ENCODE measurements at regions not wholly inside any gene's neighbourhood (a gene's known extent, or its start where the extent isn't known, plus 50 kb on each side); places are given as distances from the start of the nearest gene placed in this dataset.

- no peak overlapping the region for H3K4me3 ChIP-seq (ENCODE audit: low read depth in 1 of 3, low read length in 3 of 3)
- no peak overlapping the region for H3K27ac ChIP-seq (ENCODE audit: low read depth in 1 of 3, low read length in 2 of 3)
- FAIRE-seq (no peak), DNase-seq (no peak)
- no peaks in the 10 kb centered on the region for H3K27me3 ChIP-seq (ENCODE audit: control insufficient read depth in 3 of 3, insufficient read depth in 3 of 3, low read length in 3 of 3)
- no peaks in the 10 kb centered on the region for H3K9me3 ChIP-seq (ENCODE audit: control insufficient read depth in 2 of 2, insufficient read depth in 1 of 2, low read depth in 1 of 2, low read length in 1 of 2)
- 44 to 65% (median 54%) methylated on average over 3 of the region's 3 CpGs for WGBS, 3 donors
- H3K4me1 ChIP-seq (ENCODE audit: control insufficient read depth in 3 of 3, insufficient read depth in 2 of 3, low read depth in 1 of 3, low read length in 2 of 3) = no peaks in the 10 kb centered on the region
- H3K36me3 ChIP-seq (ENCODE audit: control insufficient read depth in 3 of 3, insufficient read depth in 2 of 3, low read depth in 1 of 3, low read length in 3 of 3) = no peaks in the 10 kb centered on the region
Measured at GRCh38 chr10:88200312-88201032, 337.0 kb downstream of the PTEN start.

GRCh38 chr10:88205842-88206446 lies 342.5 kb downstream of the PTEN start:
- no peaks in the 10 kb centered on the region for H3K36me3 ChIP-seq (ENCODE audit: control insufficient read depth in 3 of 3, insufficient read depth in 2 of 3, low read depth in 1 of 3, low read length in 3 of 3)
- H3K4me1 ChIP-seq (ENCODE audit: control insufficient read depth in 3 of 3, insufficient read depth in 2 of 3, low read depth in 1 of 3, low read length in 2 of 3) = no peaks in the 10 kb centered on the region
- no peaks in the 10 kb centered on the region for H3K9me3 ChIP-seq (ENCODE audit: control insufficient read depth in 2 of 2, insufficient read depth in 1 of 2, low read depth in 1 of 2, low read length in 1 of 2)
- H3K27ac ChIP-seq (ENCODE audit: low read depth in 1 of 3, low read length in 2 of 3) = no peak overlapping the region
- H3K4me3 ChIP-seq (ENCODE audit: low read depth in 1 of 3, low read length in 3 of 3) = no peak overlapping the region
- no peak for FAIRE-seq
- 53 to 71% (median 55%) methylated on average over 2 of the region's 2 CpGs for WGBS, 3 donors
- no peaks in the 10 kb centered on the region for H3K27me3 ChIP-seq (ENCODE audit: control insufficient read depth in 3 of 3, insufficient read depth in 3 of 3, low read length in 3 of 3)
- no peak for DNase-seq

GRCh38 chr10:88207121-88207546 lies 343.7 kb downstream of the PTEN start:
- FAIRE-seq = no peak
- WGBS, 3 donors = 70 to 79% (median 72%) methylated on average over 3 of the region's 3 CpGs
- H3K4me3 ChIP-seq (ENCODE audit: low read depth in 1 of 3, low read length in 3 of 3) = no peak overlapping the region

GRCh38 chr10:88209231-88209630 lies 345.8 kb downstream of the PTEN start:
- FAIRE-seq = no peak
- Histone ChIP-seq H3K27me3 (ENCODE audit: control insufficient read depth in 3 of 3, insufficient read depth in 3 of 3, low read length in 3 of 3) (no peaks in the 10 kb centered on the region), H3K27ac (ENCODE audit: low read depth in 1 of 3, low read length in 2 of 3) (no peak overlapping the region), H3K9me3 (ENCODE audit: control insufficient read depth in 2 of 2, insufficient read depth in 1 of 2, low read depth in 1 of 2, low read length in 1 of 2) (no peaks in the 10 kb centered on the region), H3K4me3 (ENCODE audit: low read depth in 1 of 3, low read length in 3 of 3) (no peak overlapping the region), H3K36me3 (ENCODE audit: control insufficient read depth in 3 of 3, insufficient read depth in 2 of 3, low read depth in 1 of 3, low read length in 3 of 3) (no peaks in the 10 kb centered on the region), H3K4me1 (ENCODE audit: control insufficient read depth in 3 of 3, insufficient read depth in 2 of 3, low read depth in 1 of 3, low read length in 2 of 3) (no peaks in the 10 kb centered on the region)
- 97 to 99% (median 97%) methylated on average over 4 of the region's 4 CpGs for WGBS, 3 donors
- no peak for DNase-seq

More at GRCh38 chr10:88207121-88207546, 343.7 kb downstream of the PTEN start:
- no peak overlapping the region for H3K27ac ChIP-seq (ENCODE audit: low read depth in 1 of 3, low read length in 2 of 3)
- H3K4me1 ChIP-seq (ENCODE audit: control insufficient read depth in 3 of 3, insufficient read depth in 2 of 3, low read depth in 1 of 3, low read length in 2 of 3) = no peaks in the 10 kb centered on the region
- no peaks in the 10 kb centered on the region for H3K36me3 ChIP-seq (ENCODE audit: control insufficient read depth in 3 of 3, insufficient read depth in 2 of 3, low read depth in 1 of 3, low read length in 3 of 3)
- DNase-seq = no peak
- no peaks in the 10 kb centered on the region for H3K27me3 ChIP-seq (ENCODE audit: control insufficient read depth in 3 of 3, insufficient read depth in 3 of 3, low read length in 3 of 3)
- H3K9me3 ChIP-seq (ENCODE audit: control insufficient read depth in 2 of 2, insufficient read depth in 1 of 2, low read depth in 1 of 2, low read length in 1 of 2) = no peaks in the 10 kb centered on the region

GRCh38 chr10:88209837-88210561 lies 346.6 kb downstream of the PTEN start:
- no peak overlapping the region for H3K27ac ChIP-seq (ENCODE audit: low read depth in 1 of 3, low read length in 2 of 3)
- FAIRE-seq = no peak
- 74 to 91% (median 88%) methylated on average over 5 of the region's 5 CpGs for WGBS, 3 donors

GRCh38 chr10:88211230-88211629 lies 347.8 kb downstream of the PTEN start:
- Histone ChIP-seq H3K36me3 (ENCODE audit: control insufficient read depth in 3 of 3, insufficient read depth in 2 of 3, low read depth in 1 of 3, low read length in 3 of 3) (no peaks in the 10 kb centered on the region), H3K27ac (ENCODE audit: low read depth in 1 of 3, low read length in 2 of 3) (no peak overlapping the region), H3K27me3 (ENCODE audit: control insufficient read depth in 3 of 3, insufficient read depth in 3 of 3, low read length in 3 of 3) (no peaks in the 10 kb centered on the region), H3K4me3 (ENCODE audit: low read depth in 1 of 3, low read length in 3 of 3) (no peak overlapping the region), H3K4me1 (ENCODE audit: control insufficient read depth in 3 of 3, insufficient read depth in 2 of 3, low read depth in 1 of 3, low read length in 2 of 3) (no peaks in the 10 kb centered on the region), H3K9me3 (ENCODE audit: control insufficient read depth in 2 of 2, insufficient read depth in 1 of 2, low read depth in 1 of 2, low read length in 1 of 2) (no peaks in the 10 kb centered on the region)
- DNase-seq (no peak), FAIRE-seq (no peak)
- 94 to 96% (median 96%) methylated on average over 1 of the region's 1 CpG for WGBS, 3 donors

More at GRCh38 chr10:88209837-88210561, 346.6 kb downstream of the PTEN start:
- Histone ChIP-seq H3K4me3 (ENCODE audit: low read depth in 1 of 3, low read length in 3 of 3) (no peak overlapping the region), H3K4me1 (ENCODE audit: control insufficient read depth in 3 of 3, insufficient read depth in 2 of 3, low read depth in 1 of 3, low read length in 2 of 3) (no peaks in the 10 kb centered on the region), H3K27me3 (ENCODE audit: control insufficient read depth in 3 of 3, insufficient read depth in 3 of 3, low read length in 3 of 3) (no peaks in the 10 kb centered on the region), H3K9me3 (ENCODE audit: control insufficient read depth in 2 of 2, insufficient read depth in 1 of 2, low read depth in 1 of 2, low read length in 1 of 2) (no peaks in the 10 kb centered on the region), H3K36me3 (ENCODE audit: control insufficient read depth in 3 of 3, insufficient read depth in 2 of 3, low read depth in 1 of 3, low read length in 3 of 3) (no peaks in the 10 kb centered on the region)
- no peak for DNase-seq

GRCh38 chr10:88212069-88212468 lies 348.6 kb downstream of the PTEN start:
- no peak for DNase-seq
- no peaks in the 10 kb centered on the region for H3K36me3 ChIP-seq (ENCODE audit: control insufficient read depth in 3 of 3, insufficient read depth in 2 of 3, low read depth in 1 of 3, low read length in 3 of 3)
- FAIRE-seq = no peak

GRCh38 chr10:88213065-88213605 lies 349.7 kb downstream of the PTEN start:
- no peaks in the 10 kb centered on the region for H3K27me3 ChIP-seq (ENCODE audit: control insufficient read depth in 3 of 3, insufficient read depth in 3 of 3, low read length in 3 of 3)
- no peaks in the 10 kb centered on the region for H3K9me3 ChIP-seq (ENCODE audit: control insufficient read depth in 2 of 2, insufficient read depth in 1 of 2, low read depth in 1 of 2, low read length in 1 of 2)
- no peaks in the 10 kb centered on the region for H3K36me3 ChIP-seq (ENCODE audit: control insufficient read depth in 3 of 3, insufficient read depth in 2 of 3, low read depth in 1 of 3, low read length in 3 of 3)
- H3K4me3 ChIP-seq (ENCODE audit: low read depth in 1 of 3, low read length in 3 of 3) = no peak overlapping the region
- H3K27ac ChIP-seq (ENCODE audit: low read depth in 1 of 3, low read length in 2 of 3) = no peak overlapping the region
- FAIRE-seq (no peak), DNase-seq (no peak)
- WGBS, 3 donors = 89 to 95% (median 92%) methylated on average over 6 of the region's 6 CpGs
- no peaks in the 10 kb centered on the region for H3K4me1 ChIP-seq (ENCODE audit: control insufficient read depth in 3 of 3, insufficient read depth in 2 of 3, low read depth in 1 of 3, low read length in 2 of 3)

More at GRCh38 chr10:88212069-88212468, 348.6 kb downstream of the PTEN start:
- no peaks in the 10 kb centered on the region for H3K9me3 ChIP-seq (ENCODE audit: control insufficient read depth in 2 of 2, insufficient read depth in 1 of 2, low read depth in 1 of 2, low read length in 1 of 2)
- no peaks in the 10 kb centered on the region for H3K27me3 ChIP-seq (ENCODE audit: control insufficient read depth in 3 of 3, insufficient read depth in 3 of 3, low read length in 3 of 3)
- no peaks in the 10 kb centered on the region for H3K4me1 ChIP-seq (ENCODE audit: control insufficient read depth in 3 of 3, insufficient read depth in 2 of 3, low read depth in 1 of 3, low read length in 2 of 3)
- no peak overlapping the region for H3K27ac ChIP-seq (ENCODE audit: low read depth in 1 of 3, low read length in 2 of 3)
- H3K4me3 ChIP-seq (ENCODE audit: low read depth in 1 of 3, low read length in 3 of 3) = no peak overlapping the region

Data from small intestine (tissue), 7 donors.